ENCODE measurements at regions not wholly inside any gene's neighbourhood (a gene's known extent, or its start where the extent isn't known, plus 50 kb on each side); places are given as distances from the start of the nearest gene placed in this dataset.

- TF ChIP-seq CTCF (IDR thresholded peaks at IDR 0.05), result no peak
- TF ChIP-seq POLR2A (IDR thresholded peaks at IDR 0.05), result no peak
Observed at GRCh38 chr20:19947611-19948264, 69.4 kb upstream of the NAA20 start.

Measured in testis (tissue), 2 donors.